ENCODE measurements at regions not wholly inside any gene's neighbourhood (a gene's known extent, or its start where the extent isn't known, plus 50 kb on each side); places are given as distances from the start of the nearest gene placed in this dataset.

DNA sequence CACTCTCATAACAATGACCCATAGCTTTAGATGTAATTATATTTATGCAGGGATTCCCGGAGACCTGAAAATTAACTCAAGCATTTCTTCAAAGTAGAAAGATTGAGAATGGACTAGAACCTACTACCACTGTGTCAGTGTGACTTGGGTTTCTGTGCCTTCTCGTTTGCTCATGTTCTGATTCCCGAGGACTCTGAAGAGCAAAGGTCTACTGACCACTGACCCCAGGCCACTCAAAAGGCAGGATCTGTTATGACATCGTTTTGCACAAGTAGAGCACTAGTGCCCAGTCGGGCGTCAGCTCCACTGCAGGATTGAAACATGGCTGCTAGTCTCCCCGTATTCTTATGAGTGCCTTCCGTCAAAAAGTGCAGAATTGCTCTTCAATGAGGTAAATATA is 53.8 kb upstream of the DHRS4 start:
- DNase-seq, result no peak

DNA sequence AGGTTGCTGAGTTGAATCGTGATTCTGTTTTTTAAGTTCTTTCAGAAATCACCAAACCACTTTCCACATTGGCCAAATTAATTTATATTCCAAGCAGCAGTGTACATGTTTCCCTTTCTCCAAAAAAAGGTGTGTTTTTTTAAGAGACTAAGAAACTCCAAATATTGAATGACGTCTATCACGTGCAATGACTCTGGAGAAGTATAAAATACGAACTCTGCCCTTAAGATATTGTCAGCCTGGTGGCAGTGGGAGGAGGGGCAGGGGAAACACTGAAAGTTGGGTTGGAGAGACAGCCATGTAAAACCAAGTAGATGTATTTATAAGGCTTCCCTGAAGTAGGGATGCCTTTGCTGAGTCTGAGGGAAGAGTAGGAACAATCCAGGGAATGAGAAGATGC is 50.1 kb upstream of the DHRS4 start:
- no peak for DNase-seq
